Esophagus (tissue), 2 donors: ENCODE measurements at regions not wholly inside any gene's neighbourhood (a gene's known extent, or its start where the extent isn't known, plus 50 kb on each side); places are given as distances from the start of the nearest gene placed in this dataset.
"Not testable (repeated sequence)": the region's sequence is repeated elsewhere in the genome, so short reads cannot be mapped to it uniquely, and the experiment has no call there.

ENCODE experiments used
- H3K27ac ChIP-seq, 2 donors: one replicate each; pipeline ENCODE4 v1.5.1; 2013; ENCODE audit warnings: low read depth in 2 of 2, mild to moderate bottlenecking in 2 of 2, inconsistent platforms in 1 of 2, low read length in 1 of 2, moderate library complexity in 1 of 2
- H3K27me3 ChIP-seq, 2 donors: one replicate each; pipeline ENCODE4 v1.6.1; 2013; ENCODE audit warnings: low read length in 2 of 2, control low read depth in 1 of 2, mild to moderate bottlenecking in 1 of 2; ENCODE audit not compliant: insufficient read depth in 2 of 2, control insufficient read depth in 1 of 2
- H3K36me3 ChIP-seq, 2 donors: one replicate each; pipeline ENCODE4 v1.6.1; 2013; ENCODE audit warnings: low read length in 1 of 2; ENCODE audit not compliant: control insufficient read depth in 2 of 2, insufficient read depth in 2 of 2
- H3K4me1 ChIP-seq, 2 donors: one replicate each; pipeline ENCODE4 v1.6.1; 2013; ENCODE audit warnings: low read length in 1 of 2; ENCODE audit not compliant: control insufficient read depth in 2 of 2, insufficient read depth in 2 of 2
- H3K4me3 ChIP-seq, 2 donors: one replicate each; pipeline ENCODE4 v1.5.1; 2013; ENCODE audit warnings: low read length in 2 of 2, mild to moderate bottlenecking in 2 of 2, low read depth in 1 of 2, moderate library complexity in 1 of 2
- H3K9me3 ChIP-seq, 2 donors: one replicate each; pipeline ENCODE4 v1.6.1; 2013; ENCODE audit warnings: mild to moderate bottlenecking in 2 of 2, low read depth in 1 of 2, low read length in 1 of 2, moderate library complexity in 1 of 2; ENCODE audit not compliant: control insufficient read depth in 2 of 2, insufficient read depth in 1 of 2
- WGBS, 2 donors: extraction: QIAGEN DNeasy Blood & Tissue Kit; methylation state at CpG; one replicate each; pipeline ENCODE4 v1.1.7; 2013; 5-methylcytosine and 5-hydroxymethylcytosine counted together
- donor health status: healthy with polysubstance abuse.
- donor health status: Bipolar disorder and iron deficiency.

- Histone ChIP-seq H3K27me3 (no peaks in the 10 kb centered on the region), H3K36me3 (no peaks in the 10 kb centered on the region), H3K4me1 (no peaks in the 10 kb centered on the region), H3K27ac (no peak overlapping the region), H3K9me3 (no peaks in the 10 kb centered on the region), H3K4me3 (no peak overlapping the region)
- 65 to 66% methylated on average over 8 of the region's 8 CpGs for WGBS, 2 donors
These were observed 255.1 kb downstream of the MAP2K6 start for GRCh38 chr17:69669441-69670178.

GRCh38 chr17:69672924-69673323, 258.4 kb downstream of the MAP2K6 start:
- Histone ChIP-seq H3K27me3 (no peaks in the 10 kb centered on the region), H3K4me1 (no peaks in the 10 kb centered on the region), H3K27ac (no peak overlapping the region), H3K9me3 (no peaks in the 10 kb centered on the region), H3K36me3 (no peaks in the 10 kb centered on the region), H3K4me3 (no peak overlapping the region)
- 74 to 77% methylated on average over 1 of the region's 1 CpG for WGBS, 2 donors

DNA sequence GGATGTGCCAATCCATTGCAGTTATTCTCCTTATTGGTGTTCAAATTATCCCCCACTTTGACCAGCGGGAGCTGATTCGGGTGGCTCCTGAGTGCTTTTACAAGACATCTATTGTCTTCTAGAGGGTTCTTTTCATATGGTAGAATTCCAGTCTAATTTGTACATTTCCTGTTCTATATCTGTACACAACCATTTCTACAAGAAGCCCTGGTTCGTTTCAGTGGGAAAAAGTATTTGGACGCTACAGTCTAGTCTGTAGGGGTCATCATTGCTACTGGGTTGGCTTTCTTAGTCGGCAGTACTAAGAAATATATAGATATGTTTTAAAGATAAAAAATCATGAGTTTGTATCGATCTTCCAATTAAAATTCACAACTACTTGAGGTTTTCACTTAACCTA, 262.6 kb downstream of the MAP2K6 start:
- H3K27me3 ChIP-seq, result no peaks in the 10 kb centered on the region
- 69 to 73% methylated on average over 6 of the region's 6 CpGs for WGBS, 2 donors
- no peak overlapping the region for H3K27ac ChIP-seq
- no peaks in the 10 kb centered on the region for H3K9me3 ChIP-seq
- no peaks in the 10 kb centered on the region for H3K4me1 ChIP-seq
- H3K4me3 ChIP-seq, result no peak overlapping the region
- no peaks in the 10 kb centered on the region for H3K36me3 ChIP-seq

- Histone ChIP-seq H3K27ac (no peak overlapping the region), H3K27me3 (no peaks in the 10 kb centered on the region), H3K9me3 (no peaks in the 10 kb centered on the region), H3K4me3 (no peak overlapping the region), H3K36me3 (no peaks in the 10 kb centered on the region), H3K4me1 (no peaks in the 10 kb centered on the region)
- WGBS, 2 donors, result 67 to 75% methylated on average over 2 of the region's 2 CpGs
These were observed 263.7 kb downstream of the MAP2K6 start for GRCh38 chr17:69678206-69678605.

DNA sequence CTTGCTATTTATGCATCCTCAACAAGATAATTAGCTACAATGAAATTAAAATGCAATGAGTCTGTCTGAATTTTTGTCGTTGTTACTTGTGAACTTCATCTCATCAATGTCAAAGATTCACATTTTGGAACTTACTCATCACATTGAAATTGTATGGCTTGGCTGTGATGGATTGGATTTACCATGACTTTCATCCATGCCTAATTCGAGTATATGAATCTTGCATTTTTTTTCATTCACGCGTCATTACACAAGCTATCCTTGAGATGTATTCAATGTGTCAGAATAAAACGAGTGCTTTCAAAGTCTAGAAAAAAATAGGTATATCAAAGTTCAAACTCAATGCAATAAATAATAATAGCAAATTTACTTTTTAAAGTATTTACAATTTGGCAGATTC, 265.3 kb downstream of the MAP2K6 start:
- 80 to 85% methylated on average over 5 of the region's 5 CpGs for WGBS, 2 donors
- H3K27ac ChIP-seq, result no peak overlapping the region
- no peaks in the 10 kb centered on the region for H3K36me3 ChIP-seq
- H3K4me3 ChIP-seq, result no peak overlapping the region
- H3K4me1 ChIP-seq, result no peaks in the 10 kb centered on the region
- H3K9me3 ChIP-seq, result no peaks in the 10 kb centered on the region
- no peaks in the 10 kb centered on the region for H3K27me3 ChIP-seq

GRCh38 chr17:69684251-69684650, 269.8 kb downstream of the MAP2K6 start:
- H3K27ac ChIP-seq, result no peak overlapping the region
- no peaks in the 10 kb centered on the region for H3K27me3 ChIP-seq
- no peaks in the 10 kb centered on the region for H3K4me1 ChIP-seq
- 67 to 71% methylated on average over 2 of the region's 2 CpGs for WGBS, 2 donors
- H3K36me3 ChIP-seq, result no peaks in the 10 kb centered on the region
- no peak overlapping the region for H3K4me3 ChIP-seq
- peaks cover 0 to 2% of the 10 kb centered on the region in 2 donors for H3K9me3 ChIP-seq

- H3K9me3 ChIP-seq, H3K4me1 ChIP-seq, H3K4me3 ChIP-seq, H3K27me3 ChIP-seq, H3K27ac ChIP-seq, H3K36me3 ChIP-seq: not testable (repeated sequence)
These were observed 270.7 kb downstream of the MAP2K6 start for GRCh38 chr17:69685150-69685549.

DNA sequence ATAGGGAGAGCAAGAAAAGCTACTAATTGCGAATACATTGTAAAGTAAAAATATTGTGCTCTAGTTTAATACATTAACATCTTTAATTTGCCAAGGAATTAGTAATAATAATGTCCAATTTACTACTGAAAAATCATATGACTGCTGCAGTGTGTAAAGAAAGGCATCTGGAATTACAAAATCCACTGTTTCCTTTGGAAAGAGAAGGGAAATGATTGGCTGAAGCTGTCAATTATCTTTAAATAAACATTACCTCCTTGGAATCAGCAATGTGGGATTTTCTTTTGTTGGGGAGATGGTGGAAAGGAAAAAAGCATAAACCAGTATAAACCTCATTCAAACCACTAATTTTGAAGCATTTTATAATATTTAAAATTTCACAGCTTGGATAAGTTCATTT, 276.0 kb downstream of the MAP2K6 start:
- no peaks in the 10 kb centered on the region for H3K36me3 ChIP-seq
- H3K27me3 ChIP-seq, result no peaks in the 10 kb centered on the region

DNA sequence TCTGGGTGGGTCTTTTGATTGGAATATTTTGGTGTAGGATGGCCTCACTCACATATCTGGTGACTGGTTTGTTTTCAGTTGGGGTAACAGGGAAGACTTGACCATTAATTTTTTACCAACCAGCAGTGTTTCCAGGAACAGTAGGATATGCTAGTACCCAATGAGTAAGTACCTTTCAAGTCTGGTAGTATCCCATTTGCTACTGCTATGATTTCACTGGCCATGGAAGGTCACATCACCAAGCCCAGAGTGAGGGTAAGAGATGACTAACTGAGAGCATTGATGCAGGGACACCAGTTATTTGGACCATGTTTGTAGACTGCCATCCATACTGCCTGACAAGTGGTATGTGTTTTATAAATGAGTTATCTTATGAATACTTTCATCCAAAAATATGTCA, 277.7 kb downstream of the MAP2K6 start:
- no peaks in the 10 kb centered on the region for H3K4me1 ChIP-seq
- no peak overlapping the region for H3K4me3 ChIP-seq
- no peaks in the 10 kb centered on the region for H3K36me3 ChIP-seq
- no peaks in the 10 kb centered on the region for H3K27me3 ChIP-seq
- H3K9me3 ChIP-seq, result peaks cover 0 to 2% of the 10 kb centered on the region in 2 donors
- no peak overlapping the region for H3K27ac ChIP-seq

More for the DNA sequence above, 276.0 kb downstream of the MAP2K6 start:
- WGBS, 2 donors, result 93 to 96% methylated on average over 1 of the region's 1 CpG
- Histone ChIP-seq H3K4me3 (no peak overlapping the region), H3K4me1 (no peaks in the 10 kb centered on the region), H3K9me3 (peaks cover 0 to 2% of the 10 kb centered on the region in 2 donors), H3K27ac (no peak overlapping the region)

DNA sequence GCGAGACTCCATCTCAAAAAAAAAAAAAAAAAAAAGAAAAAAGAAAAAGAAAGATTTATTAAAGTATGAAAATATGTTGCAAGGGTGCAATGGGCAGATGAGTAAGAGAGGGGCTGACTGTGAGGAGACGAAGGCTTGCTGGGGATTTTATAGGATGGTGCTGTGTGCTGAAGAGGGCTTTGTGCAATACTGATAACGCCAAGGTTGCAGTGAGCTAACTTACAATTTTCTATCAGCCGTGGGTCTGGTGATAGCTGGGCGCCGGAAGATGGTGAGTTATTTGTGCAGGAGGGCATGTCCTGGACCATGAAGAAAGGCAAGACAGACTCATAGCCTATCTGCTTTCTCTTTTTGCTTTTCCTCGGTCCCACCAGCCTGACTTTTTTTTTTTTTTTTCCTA, 281.1 kb downstream of the MAP2K6 start:
- Histone ChIP-seq H3K4me3 (no peak overlapping the region), H3K9me3 (peaks cover 3 to 7% of the 10 kb centered on the region in 2 donors), H3K4me1 (no peaks in the 10 kb centered on the region), H3K27me3 (no peaks in the 10 kb centered on the region), H3K36me3 (no peaks in the 10 kb centered on the region), H3K27ac (no peak overlapping the region)
- WGBS, 2 donors, result 92 to 95% methylated on average over 6 to 7 of the region's 7 CpGs
